Stimulated activated naive CD4-positive, alpha-beta T cell (primary cell): ENCODE measurements at regions not wholly inside any gene's neighbourhood (a gene's known extent, or its start where the extent isn't known, plus 50 kb on each side); places are given as distances from the start of the nearest gene placed in this dataset.
"Not testable (repeated sequence)": the region's sequence is repeated elsewhere in the genome, so short reads cannot be mapped to it uniquely, and the experiment has no call there.

Experiments used
- DNase-seq, 6 experiments: peaks; one replicate each; lab custom pipeline; 2025; lab: John Stamatoyannopoulos, UW

- DNase-seq, result no peak
Measured at GRCh38 chr15:31179693-31180092, 78.2 kb upstream of the TRPM1 start.

DNA sequence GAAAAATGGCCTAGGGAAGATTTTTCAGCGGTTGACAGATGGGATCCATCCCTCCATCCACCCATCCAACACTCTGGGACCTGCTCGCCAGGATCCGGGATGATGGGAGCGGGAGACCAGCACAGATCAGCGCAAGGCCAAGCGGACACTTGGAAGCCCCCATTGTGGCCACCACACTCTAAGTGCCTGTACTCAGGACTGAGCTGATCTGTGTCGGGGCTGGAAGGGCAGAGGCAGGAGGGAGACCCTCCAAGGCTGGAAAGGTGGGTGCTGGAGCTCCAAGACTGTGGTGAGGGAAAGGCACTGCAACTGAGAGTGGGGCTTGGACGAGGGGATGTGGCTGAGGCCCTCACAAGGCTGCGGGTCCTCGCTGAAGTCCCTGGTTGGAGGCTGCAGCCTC, 91.8 kb upstream of the TRPM1 start:
- no peak for DNase-seq

DNA sequence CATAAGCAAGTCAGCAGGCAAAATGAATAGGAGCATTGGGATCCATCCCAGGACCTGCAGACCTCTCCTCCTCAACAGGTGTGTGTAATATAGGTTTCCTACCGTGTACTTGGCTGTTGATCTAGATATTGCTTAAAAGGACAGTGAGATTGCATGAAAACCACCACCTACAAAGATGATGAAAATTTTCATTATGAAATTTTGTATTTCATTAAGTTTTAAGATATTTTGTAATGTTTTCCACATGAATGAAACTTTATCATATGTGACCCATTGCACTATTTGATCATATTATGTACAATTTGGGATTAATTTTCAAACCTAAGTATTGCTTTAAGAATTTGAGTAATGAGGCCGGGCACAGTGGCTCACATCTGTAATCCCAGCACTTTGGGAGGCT, 94.3 kb upstream of the TRPM1 start:
- DNase-seq, result no peak

DNA sequence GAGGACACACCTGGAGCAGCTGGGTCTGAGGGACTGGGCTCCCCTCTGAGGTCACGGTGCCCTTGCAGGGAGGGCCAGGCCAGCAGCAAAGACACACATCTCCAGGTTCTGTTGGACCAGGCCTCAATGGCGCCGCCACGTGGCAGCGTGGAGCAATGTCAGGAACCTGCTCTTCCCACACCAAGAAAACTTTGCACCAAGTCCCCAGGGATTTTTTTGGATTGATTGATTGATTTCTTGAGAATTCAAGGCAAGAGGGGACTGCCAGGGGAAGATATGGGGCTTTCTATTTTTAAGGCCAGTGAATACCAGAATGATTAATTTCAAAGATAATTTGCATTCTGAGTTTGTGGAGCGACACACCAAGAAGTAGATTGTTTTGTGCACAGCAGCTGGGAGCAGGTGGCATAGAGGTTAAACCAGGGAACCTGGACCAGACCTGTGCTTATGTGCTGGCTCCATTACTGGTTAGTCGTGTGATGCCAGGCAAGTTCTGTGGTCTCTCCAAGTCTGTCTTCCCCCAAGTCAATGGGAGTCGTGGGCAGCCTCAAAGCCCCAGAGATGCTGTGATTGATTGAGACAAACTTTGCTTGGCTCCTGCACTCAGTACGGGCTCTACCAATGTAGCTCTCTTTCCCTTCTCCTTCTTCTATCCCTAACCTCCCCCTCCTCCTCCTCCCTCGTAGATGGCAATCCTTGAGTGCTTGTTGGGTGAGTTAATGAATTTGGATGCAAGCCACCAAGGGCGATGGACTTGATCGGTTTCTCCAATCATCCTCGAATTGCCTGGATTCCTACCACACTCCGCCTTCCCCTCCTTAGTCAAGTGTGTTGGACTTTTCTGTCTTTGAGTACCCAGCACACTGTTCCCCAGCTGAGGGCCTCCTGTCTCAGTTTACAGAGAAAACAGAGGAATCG, 96.2 kb upstream of the TRPM1 start:
- peak in 4 of 6 experiments; percentile 2 to 24 (median 18) for DNase-seq

- peak; percentile 52 to 80 (median 61) for DNase-seq
Measured at GRCh38 chr15:31200735-31201151, 99.2 kb upstream of the TRPM1 start.

DNA sequence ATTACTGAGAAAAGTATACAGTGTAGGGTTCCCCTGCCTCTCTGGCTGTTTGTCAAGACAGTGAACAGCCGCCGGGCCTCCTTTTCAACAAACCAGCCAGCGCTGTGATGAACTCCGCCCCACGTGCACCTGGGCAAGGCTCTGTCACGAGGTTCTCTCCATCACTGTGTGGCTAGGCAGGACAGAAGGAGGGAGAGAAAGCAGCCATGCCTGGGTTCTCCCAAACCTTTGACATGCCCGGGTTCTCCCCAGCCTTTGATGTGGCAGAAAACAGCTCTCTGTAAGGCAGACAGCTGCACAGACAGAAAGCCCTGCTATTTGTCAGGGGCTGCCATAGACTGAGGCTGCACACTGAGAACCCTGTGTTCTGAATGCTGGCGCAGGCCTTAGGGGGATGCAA, 101.4 kb upstream of the TRPM1 start:
- DNase-seq, result peak in 4 of 6 experiments; percentile 17 to 59 (median 27)

- DNase-seq, result no peak
Measured at GRCh38 chr15:31203999-31204398, 102.5 kb upstream of the TRPM1 start.

GRCh38 chr15:31206386-31207181, 105.1 kb upstream of the TRPM1 start:
- DNase-seq, result no peak

- DNase-seq, result peak in 5 of 6 experiments; percentile 12 to 75 (median 63)
Measured at GRCh38 chr15:31207246-31207645, 105.7 kb upstream of the TRPM1 start.

DNA sequence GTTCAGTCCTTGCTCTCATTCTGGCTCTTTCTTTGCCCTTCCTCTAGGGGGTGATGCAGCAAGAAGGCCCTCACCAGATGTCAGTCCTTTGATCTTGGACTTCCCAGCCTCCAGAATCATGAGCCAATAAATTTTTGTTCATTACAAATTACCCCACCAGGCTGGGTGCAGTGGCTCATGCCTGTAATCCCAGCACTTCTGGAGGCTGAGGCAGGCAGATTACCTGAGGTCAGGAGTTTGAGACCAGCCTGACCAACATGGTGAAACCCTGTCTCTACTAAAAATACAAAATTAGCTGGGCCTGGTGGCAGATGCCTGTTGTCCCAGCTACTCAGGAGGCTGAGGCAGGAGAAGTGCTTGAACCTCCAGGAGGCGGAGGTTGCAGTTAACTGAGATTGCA, 106.3 kb upstream of the TRPM1 start:
- not testable (repeated sequence) for DNase-seq

DNA sequence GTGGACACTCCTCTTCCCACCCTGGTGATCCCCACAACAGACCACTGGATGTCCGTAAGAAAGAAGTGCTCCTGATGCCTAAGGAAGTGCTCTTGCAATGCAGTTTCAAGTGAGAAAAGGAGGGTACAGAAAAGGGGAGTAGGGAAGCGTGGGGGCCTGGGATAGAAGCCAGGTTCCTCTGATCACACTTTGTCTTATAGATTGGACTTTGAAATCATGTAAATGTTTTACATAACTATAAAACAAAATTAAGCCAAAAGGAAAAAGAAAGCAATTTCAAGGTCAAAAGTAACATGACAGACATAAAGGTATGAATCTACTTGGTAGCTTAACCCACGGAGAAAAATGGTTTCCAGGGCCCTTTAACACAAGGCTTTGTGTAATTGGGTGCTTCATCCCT, 107.3 kb upstream of the TRPM1 start:
- DNase-seq, result no peak

DNA sequence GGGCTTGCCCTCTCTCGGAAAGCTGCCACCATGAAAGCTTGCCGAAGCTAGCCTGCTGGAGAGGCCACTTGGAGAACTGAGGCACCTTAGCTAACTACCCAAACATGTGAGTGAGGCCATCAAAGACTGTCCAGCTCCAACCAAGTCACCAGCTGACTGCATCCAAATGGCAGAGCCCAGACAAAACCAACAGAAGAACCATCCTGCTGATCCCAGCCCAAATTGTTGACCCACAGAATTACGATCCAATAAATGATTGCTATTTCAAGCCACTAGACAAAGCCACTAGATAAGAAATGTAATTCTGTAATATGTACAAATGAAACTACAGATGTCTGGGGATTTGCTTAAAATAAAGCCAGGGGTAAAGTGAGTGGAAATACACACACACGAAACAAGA, 109.8 kb upstream of the TRPM1 start:
- DNase-seq, result no peak

- DNase-seq, result no peak
Measured at GRCh38 chr15:31212326-31213080, 111.0 kb upstream of the TRPM1 start.

DNA sequence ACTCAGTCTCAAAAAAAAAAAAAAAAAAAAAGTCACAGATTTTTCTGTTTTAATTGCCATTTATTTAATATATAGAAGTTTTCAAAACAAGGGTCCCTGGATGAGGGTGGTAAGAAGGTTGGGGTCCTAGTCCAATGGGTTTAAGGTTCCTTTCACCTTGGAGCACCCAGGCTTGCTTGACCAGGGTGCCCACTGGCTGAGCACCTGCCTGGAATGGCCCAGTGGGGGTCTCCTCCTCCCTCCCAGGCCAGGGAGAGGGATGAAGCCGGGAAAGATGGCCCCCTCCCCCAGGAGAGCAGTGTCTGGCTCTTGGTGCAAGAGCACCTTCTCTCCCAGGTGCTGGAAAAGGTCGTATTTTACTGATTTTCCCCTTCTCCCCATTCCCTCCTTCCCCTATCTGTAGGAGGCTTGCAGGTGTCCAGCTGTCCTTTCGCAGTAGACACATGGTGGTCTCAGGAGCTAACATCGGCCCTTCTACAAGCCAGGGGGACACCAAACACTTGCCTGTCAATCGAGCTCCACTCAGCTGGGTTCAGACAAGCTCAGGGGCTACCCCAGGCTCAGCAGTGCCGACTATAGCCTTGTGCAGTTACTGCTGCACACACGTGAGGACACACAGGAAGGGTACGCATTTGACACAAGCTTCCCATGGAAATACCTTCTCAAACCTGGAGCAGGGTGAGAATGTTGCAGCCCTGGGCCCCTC, 112.3 kb upstream of the KLF13 start:
- peak in 2 of 6 experiments; percentile 18 to 38 for DNase-seq

DNA sequence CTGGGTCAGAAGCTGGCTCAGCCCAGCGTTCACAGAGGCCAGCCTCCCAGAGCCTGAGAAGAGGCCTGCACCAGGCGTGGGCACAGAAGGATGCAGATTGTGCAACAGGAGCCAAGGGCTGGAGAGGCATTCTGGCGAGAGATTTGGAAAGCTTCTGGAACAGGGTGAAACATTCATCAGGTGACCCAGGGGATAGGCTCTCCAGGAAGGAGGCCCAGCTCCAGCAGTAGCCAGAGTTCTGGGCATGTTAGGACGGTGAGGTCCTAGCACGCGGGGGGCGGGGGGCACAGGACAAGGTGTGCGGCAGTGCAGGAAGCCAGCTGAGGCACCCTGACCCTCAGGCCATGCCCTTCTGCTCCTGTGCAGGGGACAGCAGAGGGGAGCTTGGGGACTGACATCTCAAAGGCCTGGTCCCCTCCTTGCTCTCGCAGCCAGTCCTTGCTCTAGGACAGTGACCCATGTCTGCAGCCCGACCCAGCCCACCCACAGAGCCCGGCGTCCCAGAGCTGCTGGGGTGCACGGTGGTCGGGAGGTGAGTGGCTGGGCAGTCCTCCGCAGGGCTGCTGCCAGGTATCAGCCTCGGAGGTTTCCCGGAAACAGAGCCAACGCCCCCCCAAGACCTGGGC, 111.7 kb upstream of the KLF13 start:
- peak in 1 of 6 experiments; percentile 14 for DNase-seq

DNA sequence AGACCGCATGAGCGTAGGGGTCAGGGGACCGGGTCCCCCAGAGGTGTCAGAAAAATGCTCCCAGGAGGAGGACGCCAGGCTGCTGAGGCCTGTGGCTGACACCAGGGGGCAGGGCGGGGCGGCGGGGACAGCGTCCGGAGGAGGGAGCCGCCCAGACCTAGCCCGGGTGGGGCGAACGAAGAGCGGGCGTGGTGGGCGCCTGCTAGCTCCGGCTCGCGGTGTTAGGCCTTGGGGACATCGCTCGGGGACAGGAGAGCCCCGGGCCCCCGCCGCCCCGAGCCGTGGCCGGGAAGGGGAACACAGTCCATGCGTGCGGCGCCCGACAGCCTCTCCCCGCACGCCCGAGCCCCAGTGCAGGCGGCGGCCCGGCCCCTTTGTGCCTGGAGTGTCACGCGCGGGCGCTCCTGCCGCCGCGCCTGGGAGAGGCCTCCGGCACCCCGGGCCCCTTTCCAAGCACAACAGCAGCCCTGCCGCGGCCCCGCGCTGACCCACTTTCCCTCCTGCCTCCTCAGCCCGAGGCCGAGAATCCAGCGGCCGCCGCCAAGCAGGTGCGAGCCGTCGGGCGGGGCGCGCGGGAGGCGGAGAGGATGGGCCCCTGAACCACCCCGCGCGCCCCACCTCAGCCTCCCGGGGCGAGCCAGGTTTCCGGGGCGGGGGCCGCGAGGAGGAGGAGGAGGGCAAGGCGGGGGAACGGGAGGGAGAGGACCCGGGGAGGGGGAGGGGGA, 111.0 kb upstream of the KLF13 start:
- peak; percentile 52 to 79 (median 67) for DNase-seq

GRCh38 chr15:31216215-31216911, 110.3 kb upstream of the KLF13 start:
- peak in 3 of 6 experiments; percentile 54 to 62 (median 60) for DNase-seq

DNA sequence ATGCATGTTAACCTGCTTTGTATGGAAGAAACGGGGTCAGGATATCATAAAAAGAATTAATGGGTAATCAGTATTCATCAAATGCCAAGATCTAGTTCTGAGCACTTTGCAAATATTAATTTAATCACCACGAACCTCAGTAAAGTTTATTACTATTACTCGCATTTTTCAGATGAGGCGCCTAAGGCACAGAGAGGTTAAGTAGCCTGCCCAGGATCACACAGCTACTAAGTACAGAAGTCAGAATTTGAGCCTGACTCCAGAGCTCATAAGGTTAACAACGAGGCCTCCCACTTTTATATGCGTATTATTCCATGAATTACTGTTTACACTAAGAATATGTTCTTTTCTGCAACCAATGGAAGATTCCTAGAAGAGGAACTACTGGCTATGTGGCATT, 109.6 kb upstream of the KLF13 start:
- no peak for DNase-seq

- DNase-seq, result no peak
Measured at GRCh38 chr15:31217566-31218270, 108.9 kb upstream of the KLF13 start.
